CD4-positive, alpha-beta T cell treated with Interleukin-6 for 4 hours (primary cell): ENCODE measurements at regions not wholly inside any gene's neighbourhood (a gene's known extent, or its start where the extent isn't known, plus 50 kb on each side); places are given as distances from the start of the nearest gene placed in this dataset.
"Not testable (repeated sequence)": the region's sequence is repeated elsewhere in the genome, so short reads cannot be mapped to it uniquely, and the experiment has no call there.

Experiments
- DNase-seq: peaks from one replicate; pipeline ENCODE4 v3.0.0-alpha.2; 2020; ENCODE audit warnings: mixed read lengths

GRCh38 chr4:58359590-58359989 is 1249.4 kb upstream of the IGFBP7 start:
- no peak for DNase-seq

GRCh38 chr4:58357947-58358346 is 1247.8 kb upstream of the IGFBP7 start:
- no peak for DNase-seq

- DNase-seq: no peak
Observed at GRCh38 chr4:58325070-58325469, 1214.9 kb upstream of the IGFBP7 start.

GRCh38 chr4:58313444-58313843 is 1203.3 kb upstream of the IGFBP7 start:
- DNase-seq: no peak

GRCh38 chr4:58303456-58303855 is 1193.3 kb upstream of the IGFBP7 start:
- no peak for DNase-seq

- no peak for DNase-seq
Observed at GRCh38 chr4:58301376-58301999, 1191.3 kb upstream of the IGFBP7 start.

- DNase-seq: no peak
Observed at GRCh38 chr4:58286335-58286734, 1176.2 kb upstream of the IGFBP7 start.

GRCh38 chr4:58280928-58281327 is 1170.7 kb upstream of the IGFBP7 start:
- DNase-seq: not testable (repeated sequence)

GRCh38 chr4:58275856-58276255 is 1165.7 kb upstream of the IGFBP7 start:
- no peak for DNase-seq

- no peak for DNase-seq
Observed at GRCh38 chr4:58274553-58274952, 1164.4 kb upstream of the IGFBP7 start.

GRCh38 chr4:58272311-58272710 is 1162.1 kb upstream of the IGFBP7 start:
- DNase-seq: no peak

GRCh38 chr4:58265734-58266133 is 1155.5 kb upstream of the IGFBP7 start:
- no peak for DNase-seq

- no peak for DNase-seq
Observed at GRCh38 chr4:58261526-58261925, 1151.3 kb upstream of the IGFBP7 start.

GRCh38 chr4:58254291-58254690 is 1144.1 kb upstream of the IGFBP7 start:
- DNase-seq: no peak

GRCh38 chr4:58252656-58253055 is 1142.5 kb upstream of the IGFBP7 start:
- no peak for DNase-seq

- no peak for DNase-seq
Observed at GRCh38 chr4:58247792-58248191, 1137.6 kb upstream of the IGFBP7 start.

- no peak for DNase-seq
Observed at GRCh38 chr4:58225460-58225859, 1115.3 kb upstream of the IGFBP7 start.

GRCh38 chr4:58219179-58219578 is 1109.0 kb upstream of the IGFBP7 start:
- no peak for DNase-seq

- no peak for DNase-seq
Observed at GRCh38 chr4:58216461-58216860, 1106.3 kb upstream of the IGFBP7 start.

- DNase-seq: no peak
Observed at GRCh38 chr4:58214376-58214775, 1104.2 kb upstream of the IGFBP7 start.

- DNase-seq: no peak
Observed at GRCh38 chr4:58209551-58209950, 1099.4 kb upstream of the IGFBP7 start.

- DNase-seq: no peak
Observed at GRCh38 chr4:58209001-58209400, 1098.8 kb upstream of the IGFBP7 start.

- no peak for DNase-seq
Observed at GRCh38 chr4:58205446-58206235, 1095.5 kb upstream of the IGFBP7 start.

- DNase-seq: no peak
Observed at GRCh38 chr4:58192217-58192616, 1082.0 kb upstream of the IGFBP7 start.

- DNase-seq: no peak
Observed at GRCh38 chr4:58191109-58191508, 1080.9 kb upstream of the IGFBP7 start.
